ENCODE measurements at regions not wholly inside any gene's neighbourhood (a gene's known extent, or its start where the extent isn't known, plus 50 kb on each side); places are given as distances from the start of the nearest gene placed in this dataset.

DNA sequence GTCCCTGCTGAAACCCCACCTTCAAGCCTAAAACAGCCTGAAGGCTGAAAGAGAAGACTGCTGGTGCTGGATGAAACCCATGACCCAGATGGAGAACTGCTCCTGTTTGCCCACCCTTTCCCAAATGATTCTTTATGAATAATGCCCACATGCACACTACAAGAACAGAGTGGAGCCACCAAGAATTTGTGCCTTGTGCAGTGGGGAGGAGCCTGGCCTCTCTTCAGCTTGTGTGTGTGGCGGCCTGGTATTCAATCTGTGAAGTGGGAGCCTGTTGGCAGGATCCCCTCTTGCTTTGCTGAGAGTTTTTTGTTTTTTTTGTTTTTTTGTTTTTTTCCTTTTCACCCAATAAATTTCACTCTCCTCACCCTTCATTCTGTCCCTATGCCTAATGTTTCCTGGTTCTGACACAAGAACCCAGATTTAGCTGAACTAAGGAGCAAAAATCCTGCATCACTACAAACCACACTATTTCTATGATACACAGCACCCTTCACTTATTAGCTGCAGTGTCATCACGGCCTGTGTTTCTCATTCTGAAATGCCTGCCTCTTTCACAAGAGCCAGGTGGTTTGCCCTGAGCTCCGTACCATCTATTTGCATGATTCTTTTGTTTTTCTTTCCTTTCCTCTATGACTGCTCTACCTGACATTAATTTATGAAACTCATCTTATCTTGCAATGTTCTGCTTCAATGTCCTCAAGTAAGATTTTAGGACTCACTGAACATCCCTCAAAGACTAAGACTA, 585.5 kb upstream of the ATXN7L3B start:
- CTCF ChIA-PET, result no interaction called here

GRCh38 chr12:73964641-73965040, 573.0 kb upstream of the ATXN7L3B start:
- no peak for DNase-seq (ENCODE audit: low read depth, low spot score)
- in situ Hi-C loops (cut with HindIII; ENCODE audit: low pct_unique_long_range_greater_than_20kb, low sequenced_read_pairs) (no loop called here), intact Hi-C loops (cut with micrococcal nuclease; ENCODE audit: unreplicated experiment) (no loop called here)
- no peak for ATAC-seq
- H3K4me3 ChIP-seq (ENCODE audit: low read depth in 2 of 2, low read length in 2 of 2), result no peak overlapping the region
- no peak for TF ChIP-seq POLR2AphosphoS5 (IDR thresholded peaks at IDR 0.05; ENCODE audit: low read depth, low read length)
- TF ChIP-seq TCF7L2 (IDR thresholded peaks at IDR 0.05; ENCODE audit: low read depth, low read length), result no peak
- no peak for TF ChIP-seq SIN3A (IDR thresholded peaks at IDR 0.05; ENCODE audit: borderline replicate concordance, insufficient read depth, low read depth, low read length)
- TF ChIP-seq, protein P1, sequence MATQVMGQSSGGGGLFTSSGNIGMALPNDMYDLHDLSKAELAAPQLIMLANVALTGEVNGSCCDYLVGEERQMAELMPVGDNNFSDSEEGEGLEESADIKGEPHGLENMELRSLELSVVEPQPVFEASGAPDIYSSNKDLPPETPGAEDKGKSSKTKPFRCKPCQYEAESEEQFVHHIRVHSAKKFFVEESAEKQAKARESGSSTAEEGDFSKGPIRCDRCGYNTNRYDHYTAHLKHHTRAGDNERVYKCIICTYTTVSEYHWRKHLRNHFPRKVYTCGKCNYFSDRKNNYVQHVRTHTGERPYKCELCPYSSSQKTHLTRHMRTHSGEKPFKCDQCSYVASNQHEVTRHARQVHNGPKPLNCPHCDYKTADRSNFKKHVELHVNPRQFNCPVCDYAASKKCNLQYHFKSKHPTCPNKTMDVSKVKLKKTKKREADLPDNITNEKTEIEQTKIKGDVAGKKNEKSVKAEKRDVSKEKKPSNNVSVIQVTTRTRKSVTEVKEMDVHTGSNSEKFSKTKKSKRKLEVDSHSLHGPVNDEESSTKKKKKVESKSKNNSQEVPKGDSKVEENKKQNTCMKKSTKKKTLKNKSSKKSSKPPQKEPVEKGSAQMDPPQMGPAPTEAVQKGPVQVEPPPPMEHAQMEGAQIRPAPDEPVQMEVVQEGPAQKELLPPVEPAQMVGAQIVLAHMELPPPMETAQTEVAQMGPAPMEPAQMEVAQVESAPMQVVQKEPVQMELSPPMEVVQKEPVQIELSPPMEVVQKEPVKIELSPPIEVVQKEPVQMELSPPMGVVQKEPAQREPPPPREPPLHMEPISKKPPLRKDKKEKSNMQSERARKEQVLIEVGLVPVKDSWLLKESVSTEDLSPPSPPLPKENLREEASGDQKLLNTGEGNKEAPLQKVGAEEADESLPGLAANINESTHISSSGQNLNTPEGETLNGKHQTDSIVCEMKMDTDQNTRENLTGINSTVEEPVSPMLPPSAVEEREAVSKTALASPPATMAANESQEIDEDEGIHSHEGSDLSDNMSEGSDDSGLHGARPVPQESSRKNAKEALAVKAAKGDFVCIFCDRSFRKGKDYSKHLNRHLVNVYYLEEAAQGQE (IDR thresholded peaks at IDR 0.05; ENCODE audit: insufficient read depth in 1 of 2, low read depth in 2 of 2, low read length in 1 of 2), result no peak
- TF ChIP-seq CTCF (IDR thresholded peaks at IDR 0.05), result no peak
- H3K9me3 ChIP-seq (ENCODE audit: control insufficient read depth, insufficient read depth, low read depth, low read length), result no peaks in the 10 kb centered on the region
- POLR2A ChIA-PET, result no interaction called here
- H3K4me1 ChIP-seq (ENCODE audit: control insufficient read depth, insufficient read depth, low read length), result no peaks in the 10 kb centered on the region
- no peaks in the 10 kb centered on the region; the same call in 1 of the 2 replicates for H3K27me3 ChIP-seq (ENCODE audit: control insufficient read depth, insufficient read depth, low read length)
- BruUV-seq (replicated peaks), result no TSS peak
- CTCF ChIA-PET, result no interaction called here
- no peak overlapping the region for H3K27ac ChIP-seq (ENCODE audit: low read length)
- H3K36me3 ChIP-seq (ENCODE audit: control insufficient read depth, insufficient read depth, low read length), result no peaks in the 10 kb centered on the region

More for the DNA sequence above, 585.5 kb upstream of the ATXN7L3B start:
- in situ Hi-C loops (cut with HindIII; ENCODE audit: low pct_unique_long_range_greater_than_20kb, low sequenced_read_pairs), result no loop called here
- Histone ChIP-seq H3K4me1 (ENCODE audit: control insufficient read depth, insufficient read depth, low read length) (no peaks in the 10 kb centered on the region), H3K27ac (ENCODE audit: low read length) (no peak overlapping the region), H3K4me3 (ENCODE audit: low read depth in 2 of 2, low read length in 2 of 2) (no peak overlapping the region), H3K27me3 (ENCODE audit: control insufficient read depth, insufficient read depth, low read length) (no peaks in the 10 kb centered on the region), H3K9me3 (ENCODE audit: control insufficient read depth, insufficient read depth, low read depth, low read length) (no peaks in the 10 kb centered on the region), H3K36me3 (ENCODE audit: control insufficient read depth, insufficient read depth, low read length) (no peaks in the 10 kb centered on the region)
- POLR2A ChIA-PET, result no interaction called here
- DNase-seq (ENCODE audit: low read depth, low spot score) (no peak), ATAC-seq (no peak)
- TF ChIP-seq CTCF (IDR thresholded peaks at IDR 0.05) (no peak), POLR2AphosphoS5 (IDR thresholded peaks at IDR 0.05; ENCODE audit: low read depth, low read length) (no peak), TCF7L2 (IDR thresholded peaks at IDR 0.05; ENCODE audit: low read depth, low read length) (no peak), SIN3A (IDR thresholded peaks at IDR 0.05; ENCODE audit: borderline replicate concordance, insufficient read depth, low read depth, low read length) (no peak)
- TF ChIP-seq, protein P1 (IDR thresholded peaks at IDR 0.05; ENCODE audit: insufficient read depth in 1 of 2, low read depth in 2 of 2, low read length in 1 of 2), result no peak
- intact Hi-C loops (cut with micrococcal nuclease; ENCODE audit: unreplicated experiment), result no loop called here
- BruUV-seq (replicated peaks), result no TSS peak

Data from Panc1 (cell line).